OCI-LY7 (cell line): ENCODE measurements at regions not wholly inside any gene's neighbourhood (a gene's known extent, or its start where the extent isn't known, plus 50 kb on each side); places are given as distances from the start of the nearest gene placed in this dataset.

ENCODE experiments used
- BruUV-seq: library from RNA; stranded (reverse); fragments of 400-500 nt; replicated peaks from 2 replicates; lab custom pipeline; 2021; lab: Mats Ljungman, UMichigan
- CTCF ChIA-PET: fragments of 300-600 bp; sonication (Branson Sonifier 250); formaldehyde crosslinking; loops from one replicate; lab custom pipeline; 2022; ENCODE audit warnings: antibody characterized with exemption; ENCODE audit not compliant: unreplicated experiment; lab: Charles Lee
- POLR2A ChIA-PET: fragments of 300-600 bp; sonication (Branson Sonifier 250); formaldehyde crosslinking; loops from one replicate; lab custom pipeline; 2022; ENCODE audit warnings: antibody characterized with exemption; lab: Charles Lee
- DNase-seq: peaks from one replicate; pipeline ENCODE4 v3.0.0-alpha.2; 2015; ENCODE audit warnings: low spot score
- H2AFZ ChIP-seq: fragments of 200-600 bp; sonication (generic), shearing (Covaris generic); 2 replicates; pipeline ENCODE4 v1.6.1; 2014; ENCODE audit warnings: mild to moderate bottlenecking, antibody characterized with exemption, low read length, moderate library complexity
- H3K27ac ChIP-seq: fragments of 200-600 bp; sonication (generic); 2 replicates; pipeline ENCODE4 v1.5.1; 2014; ENCODE audit warnings: mixed run types, low read depth, mild to moderate bottlenecking, moderate library complexity, low read length, inconsistent platforms; ENCODE audit not compliant: poor library complexity, severe bottlenecking
- H3K36me3 ChIP-seq: fragments of 200-600 bp; sonication (generic); 2 replicates; pipeline ENCODE4 v1.6.1; 2014; ENCODE audit warnings: mild to moderate bottlenecking, antibody characterized with exemption, low read length, moderate library complexity, mixed read lengths; ENCODE audit not compliant: insufficient read depth
- H3K4me1 ChIP-seq: fragments of 200-600 bp; sonication (generic); 2 replicates; pipeline ENCODE4 v1.5.1; 2014; ENCODE audit warnings: mild to moderate bottlenecking, low read length; ENCODE audit not compliant: insufficient read depth, poor library complexity, severe bottlenecking
- H3K4me2 ChIP-seq: fragments of 200-600 bp; sonication (generic); 2 replicates; pipeline ENCODE4 v1.6.1; 2014; ENCODE audit warnings: mild to moderate bottlenecking, low read length
- H3K4me3 ChIP-seq: fragments of 200-600 bp; sonication (generic); 2 replicates; pipeline ENCODE4 v1.5.1; 2014; ENCODE audit warnings: mild to moderate bottlenecking, low read depth, low read length; ENCODE audit not compliant: poor library complexity, severe bottlenecking
- H3K79me2 ChIP-seq: fragments of 200-600 bp; sonication (generic); 2 replicates; pipeline ENCODE4 v1.6.1; 2016; ENCODE audit warnings: low read depth, mild to moderate bottlenecking, low read length, moderate library complexity, mixed read lengths; ENCODE audit not compliant: insufficient read depth
- H3K9me2 ChIP-seq: fragments of 200-600 bp; sonication (generic); 2 replicates; pipeline ENCODE4 v1.6.1; 2016; ENCODE audit warnings: mild to moderate bottlenecking, low read length, mixed read lengths; ENCODE audit not compliant: insufficient read depth
- H3K9me3 ChIP-seq: fragments of 200-600 bp; sonication (generic); 2 replicates; pipeline ENCODE4 v1.6.1; 2014; ENCODE audit warnings: mild to moderate bottlenecking, mixed run types, low read length, mixed read lengths
- H4K20me1 ChIP-seq: fragments of 200-600 bp; sonication (generic); 2 replicates; pipeline ENCODE4 v1.6.1; 2014; ENCODE audit warnings: mild to moderate bottlenecking, antibody characterized with exemption, low read length, moderate library complexity, mixed read lengths; ENCODE audit not compliant: insufficient read depth
- EZH2phosphoT487 ChIP-seq: fragments of 200-600 bp; sonication (generic); IDR thresholded peaks from 2 replicates; pipeline ENCODE4 v1.6.1; 2018; ENCODE audit warnings: low read depth, borderline replicate concordance, mild to moderate bottlenecking, mixed run types, antibody characterized with exemption, low read length, moderate library complexity, mixed read lengths
- intact Hi-C: fragments of 100-400 bp; cut with micrococcal nuclease; formaldehyde crosslinking; loops from one replicate; pipeline ENCODE4 v1.10.0; 2022; ENCODE audit not compliant: unreplicated experiment
- TF ChIP-seq, protein P1 (sequence below): fragments of 200-600 bp; sonication (generic); conservative IDR thresholded peaks from 2 replicates; pipeline ENCODE4 v1.5.1; 2014; ENCODE audit warnings: mild to moderate bottlenecking, antibody characterized with exemption, low read length, moderate library complexity, mixed read lengths

DNA sequence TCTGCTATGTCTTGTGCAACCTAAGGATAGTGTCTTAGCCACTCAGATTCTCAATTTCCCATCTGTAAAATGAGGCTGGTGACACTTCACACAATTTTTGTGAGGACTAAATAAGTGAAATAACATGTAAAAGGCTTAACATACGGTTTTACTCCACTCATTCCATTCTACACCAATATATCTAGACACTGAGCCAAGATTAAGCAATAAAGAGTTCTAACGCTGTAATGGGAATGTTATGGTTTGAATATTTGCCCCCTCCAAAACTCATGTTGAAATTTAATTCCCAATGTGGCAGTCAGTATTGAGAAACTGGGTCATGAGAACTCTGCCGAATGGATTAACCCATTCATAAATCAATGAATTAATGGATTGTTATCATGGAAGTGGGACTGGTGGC is 301.0 kb downstream of the HACE1 start:
- CTCF ChIA-PET = no interaction called here

GRCh38 chr6:104548297-104548696 is 311.4 kb downstream of the HACE1 start:
- ChIA-PET POLR2A (no interaction called here), CTCF (no interaction called here)
- no TSS peak for BruUV-seq
- H2AFZ ChIP-seq = no peak overlapping the region
- H3K4me1 ChIP-seq = no peaks in the 10 kb centered on the region
- no peaks in the 10 kb centered on the region for H3K9me3 ChIP-seq
- DNase-seq = no peak
- H3K4me2 ChIP-seq = no peak overlapping the region
- intact Hi-C loops = no loop called here
- H3K4me3 ChIP-seq = no peak overlapping the region
- H4K20me1 ChIP-seq = no peaks in the 10 kb centered on the region
- H3K79me2 ChIP-seq = no peaks in the 10 kb centered on the region
- no peaks in the 10 kb centered on the region for H3K9me2 ChIP-seq
- no peak overlapping the region for H3K27ac ChIP-seq
- TF ChIP-seq EZH2phosphoT487 = no peak
- TF ChIP-seq, protein P1, sequence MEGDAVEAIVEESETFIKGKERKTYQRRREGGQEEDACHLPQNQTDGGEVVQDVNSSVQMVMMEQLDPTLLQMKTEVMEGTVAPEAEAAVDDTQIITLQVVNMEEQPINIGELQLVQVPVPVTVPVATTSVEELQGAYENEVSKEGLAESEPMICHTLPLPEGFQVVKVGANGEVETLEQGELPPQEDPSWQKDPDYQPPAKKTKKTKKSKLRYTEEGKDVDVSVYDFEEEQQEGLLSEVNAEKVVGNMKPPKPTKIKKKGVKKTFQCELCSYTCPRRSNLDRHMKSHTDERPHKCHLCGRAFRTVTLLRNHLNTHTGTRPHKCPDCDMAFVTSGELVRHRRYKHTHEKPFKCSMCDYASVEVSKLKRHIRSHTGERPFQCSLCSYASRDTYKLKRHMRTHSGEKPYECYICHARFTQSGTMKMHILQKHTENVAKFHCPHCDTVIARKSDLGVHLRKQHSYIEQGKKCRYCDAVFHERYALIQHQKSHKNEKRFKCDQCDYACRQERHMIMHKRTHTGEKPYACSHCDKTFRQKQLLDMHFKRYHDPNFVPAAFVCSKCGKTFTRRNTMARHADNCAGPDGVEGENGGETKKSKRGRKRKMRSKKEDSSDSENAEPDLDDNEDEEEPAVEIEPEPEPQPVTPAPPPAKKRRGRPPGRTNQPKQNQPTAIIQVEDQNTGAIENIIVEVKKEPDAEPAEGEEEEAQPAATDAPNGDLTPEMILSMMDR = no peak
- H3K36me3 ChIP-seq = no peaks in the 10 kb centered on the region

More for the DNA sequence above, 301.0 kb downstream of the HACE1 start:
- no peaks in the 10 kb centered on the region for H3K4me1 ChIP-seq
- no peaks in the 10 kb centered on the region for H3K79me2 ChIP-seq
- no peak for DNase-seq
- H3K4me3 ChIP-seq = no peak overlapping the region
- POLR2A ChIA-PET = interaction anchor here (0.6 to 1.1 kb wide), 3 partner anchors 81 to 217 kb away, joined by 3 read pairs; no protein-coding TSS in a partner anchor
- H3K4me2 ChIP-seq = no peak overlapping the region
- H3K9me2 ChIP-seq = no peaks in the 10 kb centered on the region
- no TSS peak for BruUV-seq
- no peak overlapping the region for H3K27ac ChIP-seq
- no peaks in the 10 kb centered on the region for H3K9me3 ChIP-seq
- TF ChIP-seq EZH2phosphoT487 = no peak
- TF ChIP-seq, protein P1 = no peak
- H4K20me1 ChIP-seq = no peaks in the 10 kb centered on the region
- H3K36me3 ChIP-seq = no peaks in the 10 kb centered on the region
- no peak overlapping the region for H2AFZ ChIP-seq
- intact Hi-C loops = no loop called here

GRCh38 chr6:104541411-104541810 is 318.3 kb downstream of the HACE1 start:
- CTCF ChIA-PET = no interaction called here
- Histone ChIP-seq H3K4me1 (no peaks in the 10 kb centered on the region), H3K4me3 (no peak overlapping the region), H2AFZ (no peak overlapping the region), H3K27ac (no peak overlapping the region), H3K4me2 (no peak overlapping the region), H3K9me3 (no peaks in the 10 kb centered on the region), H3K9me2 (no peaks in the 10 kb centered on the region), H3K36me3 (no peaks in the 10 kb centered on the region), H4K20me1 (no peaks in the 10 kb centered on the region), H3K79me2 (no peaks in the 10 kb centered on the region)
- POLR2A ChIA-PET = interaction anchor here (1.4 kb wide), 1 partner anchor 76 kb away, joined by 3 read pairs; no protein-coding TSS in a partner anchor
- no peak for DNase-seq
- BruUV-seq = no TSS peak
- intact Hi-C loops = no loop called here
- TF ChIP-seq, protein P1 = no peak
- no peak for TF ChIP-seq EZH2phosphoT487
